Uterus (tissue), 3 donors: ENCODE measurements at regions not wholly inside any gene's neighbourhood (a gene's known extent, or its start where the extent isn't known, plus 50 kb on each side); places are given as distances from the start of the nearest gene placed in this dataset.

ENCODE experiments used
- DNase-seq, 2 donors: peaks; one replicate each; pipeline ENCODE4 v3.0.0-alpha.2; 2019 to 2020
- H3K27ac ChIP-seq, 2 donors: fragments of 200-600 bp; sonication (generic); 1 replicate in 1 of 2; 2 replicates in 1 of 2; pipeline ENCODE4 v1.5.1; 2016 to 2018
- H3K27me3 ChIP-seq, 2 donors: fragments of 200-600 bp; sonication (generic); one replicate each; pipeline ENCODE4 v1.5.1; 2018 to 2019; ENCODE audit warnings: control low read depth in 1 of 2
- H3K36me3 ChIP-seq, 2 donors: fragments of 200-600 bp; sonication (generic); one replicate each; pipeline ENCODE4 v1.5.1; 2019; ENCODE audit warnings: control low read depth in 1 of 2
- H3K4me1 ChIP-seq, 2 donors: fragments of 200-600 bp; sonication (generic); one replicate each; pipeline ENCODE4 v1.5.1; 2018 to 2019; ENCODE audit warnings: control low read depth in 1 of 2
- H3K4me3 ChIP-seq, 2 donors: fragments of 200-600 bp; sonication (generic); 1 replicate in 1 of 2; 2 replicates in 1 of 2; pipeline ENCODE4 v1.5.1; 2018 to 2019; ENCODE audit warnings: mild to moderate bottlenecking in 1 of 2
- H3K9me3 ChIP-seq, 2 donors: fragments of 200-600 bp; sonication (generic); one replicate each; pipeline ENCODE4 v1.5.1; 2019; ENCODE audit warnings: control low read depth in 1 of 2
- CTCF ChIP-seq, 4 experiments: fragments of 200-600 bp in 2 of 4; fragments of 450-650 bp in 2 of 4; sonication (generic) in 2 of 4; IDR thresholded peaks; one replicate each; pipeline ENCODE4 v1.5.1; 2016 to 2019; ENCODE audit warnings: antibody characterized with exemption in 4 of 4, mild to moderate bottlenecking in 2 of 4, moderate library complexity in 1 of 4
- POLR2A ChIP-seq, 2 donors: fragments of 450-650 bp; IDR thresholded peaks; one replicate each; pipeline ENCODE4 v1.6.1; 2016; ENCODE audit warnings: antibody characterized with exemption in 2 of 2, mild to moderate bottlenecking in 1 of 2, moderate library complexity in 1 of 2
- intact Hi-C: fragments of 100-400 bp; cut with DNase I; formaldehyde crosslinking; loops from one replicate; pipeline ENCODE4 v1.15.1; 2023; ENCODE audit warnings: low total_unique reads
- donor health status: DM: yes; HTN: yes; CAD: no.

GRCh38 chr1:182147136-182147820 lies 85.8 kb upstream of the ZNF648 start:
- Histone ChIP-seq H3K9me3 (no peaks in the 10 kb centered on the region), H3K36me3 (no peaks in the 10 kb centered on the region), H3K27me3 (no peaks in the 10 kb centered on the region), H3K4me3 (no peak overlapping the region), H3K4me1 (peaks cover 9 to 15% of the 10 kb centered on the region in 2 donors), H3K27ac (peak overlapping the region in 1 of 2 donors; percentile 92)
- intact Hi-C loops = no loop called here
- TF ChIP-seq CTCF (IDR thresholded peaks at IDR 0.05) (no peak), POLR2A (IDR thresholded peaks at IDR 0.05) (no peak)
- no peak for DNase-seq

GRCh38 chr1:182146286-182146685 lies 84.8 kb upstream of the ZNF648 start:
- H3K27me3 ChIP-seq = no peaks in the 10 kb centered on the region
- TF ChIP-seq CTCF (IDR thresholded peaks at IDR 0.05) = no peak
- TF ChIP-seq POLR2A (IDR thresholded peaks at IDR 0.05) = no peak
- intact Hi-C loops = no loop called here
- no peak overlapping the region for H3K4me3 ChIP-seq
- no peak for DNase-seq
- peaks cover 9 to 15% of the 10 kb centered on the region in 2 donors for H3K4me1 ChIP-seq
- peak overlapping the region; percentile 92 to 99 for H3K27ac ChIP-seq
- no peaks in the 10 kb centered on the region for H3K9me3 ChIP-seq
- no peaks in the 10 kb centered on the region for H3K36me3 ChIP-seq

GRCh38 chr1:182145441-182145840 lies 83.9 kb upstream of the ZNF648 start:
- TF ChIP-seq CTCF (IDR thresholded peaks at IDR 0.05) (no peak), POLR2A (IDR thresholded peaks at IDR 0.05) (no peak)
- intact Hi-C loops = no loop called here
- Histone ChIP-seq H3K27me3 (no peaks in the 10 kb centered on the region), H3K4me3 (no peak overlapping the region), H3K9me3 (no peaks in the 10 kb centered on the region), H3K27ac (peak overlapping the region; percentile 92 to 99), H3K4me1 (peaks cover 9 to 15% of the 10 kb centered on the region in 2 donors), H3K36me3 (no peaks in the 10 kb centered on the region)
- DNase-seq = no peak

- no peak for TF ChIP-seq POLR2A (IDR thresholded peaks at IDR 0.05)
- no peak for TF ChIP-seq CTCF (IDR thresholded peaks at IDR 0.05)
- H3K27ac ChIP-seq = peak overlapping the region; percentile 92 to 99
- intact Hi-C loops = loop anchor here (5.0 kb wide), 1 partner anchor 248 kb away; the partner anchor contains the start of gene GLUL
Measured at GRCh38 chr1:182144646-182145030, 83.1 kb upstream of the ZNF648 start.

GRCh38 chr1:182143825-182144645 lies 82.5 kb upstream of the ZNF648 start:
- peak overlapping the region; percentile 92 to 99 for H3K27ac ChIP-seq
- TF ChIP-seq POLR2A (IDR thresholded peaks at IDR 0.05) (peak; percentile 18 to 49), CTCF (IDR thresholded peaks at IDR 0.05) (peak in 1 of 4 experiments; percentile 8)
- DNase-seq = peak; percentile 91 to 97
- no peak overlapping the region for H3K4me3 ChIP-seq
- H3K36me3 ChIP-seq = no peaks in the 10 kb centered on the region
- H3K9me3 ChIP-seq = no peaks in the 10 kb centered on the region
- peaks cover 9 to 15% of the 10 kb centered on the region in 2 donors for H3K4me1 ChIP-seq
- no peaks in the 10 kb centered on the region for H3K27me3 ChIP-seq
- intact Hi-C loops = loop anchor here (5.0 kb wide), 1 partner anchor 248 kb away; the partner anchor contains the start of gene GLUL

More at GRCh38 chr1:182144646-182145030, 83.1 kb upstream of the ZNF648 start:
- no peaks in the 10 kb centered on the region for H3K27me3 ChIP-seq
- H3K4me1 ChIP-seq = peaks cover 9 to 15% of the 10 kb centered on the region in 2 donors
- H3K36me3 ChIP-seq = no peaks in the 10 kb centered on the region
- H3K4me3 ChIP-seq = no peak overlapping the region
- DNase-seq = no peak
- no peaks in the 10 kb centered on the region for H3K9me3 ChIP-seq
